Prostate gland (tissue), 2 donors: ENCODE measurements at regions not wholly inside any gene's neighbourhood (a gene's known extent, or its start where the extent isn't known, plus 50 kb on each side); places are given as distances from the start of the nearest gene placed in this dataset.

Experiments used
- POLR2A ChIP-seq: fragments of 450-650 bp; IDR thresholded peaks from one replicate; pipeline ENCODE4 v1.6.1; 2016; ENCODE audit warnings: antibody characterized with exemption, mild to moderate bottlenecking
- POLR2AphosphoS5 ChIP-seq: sonication (generic); formaldehyde crosslinking; IDR thresholded peaks from one replicate; pipeline ENCODE4 v1.6.1; 2017; ENCODE audit warnings: antibody characterized with exemption
- TF ChIP-seq, protein P1 (sequence below), 4 experiments: fragments of 200-600 bp in 2 of 4; fragments of 450-650 bp in 2 of 4; sonication (generic) in 2 of 4; IDR thresholded peaks; 1 replicate in 3 of 4; 2 replicates in 1 of 4; pipeline ENCODE4 v1.5.1; 2016 to 2019; ENCODE audit warnings: antibody characterized with exemption in 4 of 4, mild to moderate bottlenecking in 2 of 4, moderate library complexity in 2 of 4

DNA sequence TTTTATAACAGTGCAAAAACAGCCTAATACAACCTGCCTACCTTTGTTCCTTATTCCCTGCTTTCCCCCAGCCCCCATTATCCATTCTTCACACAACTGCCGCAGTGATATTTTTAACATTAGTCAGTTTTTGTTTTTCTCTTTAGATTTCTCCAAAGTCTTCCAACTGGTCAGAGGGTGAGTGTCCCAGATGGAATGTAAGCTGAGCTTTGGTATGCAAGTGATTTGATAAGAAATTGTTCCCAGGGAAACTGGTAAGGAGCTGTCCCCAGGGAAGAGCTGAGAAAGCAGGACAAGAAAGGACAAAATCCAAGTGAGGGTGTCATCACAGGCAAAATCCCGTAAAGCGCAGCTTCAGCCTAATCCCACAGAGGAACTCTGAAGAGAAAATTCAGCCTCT is 475.5 kb upstream of the ADGRL3 start:
- TF ChIP-seq, protein P1, sequence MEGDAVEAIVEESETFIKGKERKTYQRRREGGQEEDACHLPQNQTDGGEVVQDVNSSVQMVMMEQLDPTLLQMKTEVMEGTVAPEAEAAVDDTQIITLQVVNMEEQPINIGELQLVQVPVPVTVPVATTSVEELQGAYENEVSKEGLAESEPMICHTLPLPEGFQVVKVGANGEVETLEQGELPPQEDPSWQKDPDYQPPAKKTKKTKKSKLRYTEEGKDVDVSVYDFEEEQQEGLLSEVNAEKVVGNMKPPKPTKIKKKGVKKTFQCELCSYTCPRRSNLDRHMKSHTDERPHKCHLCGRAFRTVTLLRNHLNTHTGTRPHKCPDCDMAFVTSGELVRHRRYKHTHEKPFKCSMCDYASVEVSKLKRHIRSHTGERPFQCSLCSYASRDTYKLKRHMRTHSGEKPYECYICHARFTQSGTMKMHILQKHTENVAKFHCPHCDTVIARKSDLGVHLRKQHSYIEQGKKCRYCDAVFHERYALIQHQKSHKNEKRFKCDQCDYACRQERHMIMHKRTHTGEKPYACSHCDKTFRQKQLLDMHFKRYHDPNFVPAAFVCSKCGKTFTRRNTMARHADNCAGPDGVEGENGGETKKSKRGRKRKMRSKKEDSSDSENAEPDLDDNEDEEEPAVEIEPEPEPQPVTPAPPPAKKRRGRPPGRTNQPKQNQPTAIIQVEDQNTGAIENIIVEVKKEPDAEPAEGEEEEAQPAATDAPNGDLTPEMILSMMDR (IDR thresholded peaks at IDR 0.05) = no peak
- TF ChIP-seq POLR2A = no peak
- TF ChIP-seq POLR2AphosphoS5 = no peak
